Calu3 (cell line): ENCODE measurements at regions not wholly inside any gene's neighbourhood (a gene's known extent, or its start where the extent isn't known, plus 50 kb on each side); places are given as distances from the start of the nearest gene placed in this dataset.

Experiments used
- BruUV-seq: library from RNA; stranded (reverse); fragments of 400-500 nt; replicated peaks from 2 replicates; lab custom pipeline; 2021; lab: Mats Ljungman, UMichigan
- CTCF ChIA-PET: fragments of 300-600 bp; sonication (Branson Sonifier 250); formaldehyde crosslinking; loops from one replicate; lab custom pipeline; 2022; ENCODE audit warnings: antibody characterized with exemption; lab: Charles Lee
- DNase-seq: peaks from one replicate; pipeline ENCODE4 v3.0.0; 2022
- H3K27ac Mint-ChIP-seq: one replicate; pipeline ENCODE4 v1.8.0; 2022; ENCODE audit warnings: mixed read lengths; ENCODE audit not compliant: unreplicated experiment
- H3K27me3 Mint-ChIP-seq: one replicate; pipeline ENCODE4 v1.8.0; 2022; ENCODE audit warnings: mixed read lengths; ENCODE audit not compliant: unreplicated experiment
- H3K36me3 Mint-ChIP-seq: one replicate; pipeline ENCODE4 v1.8.0; 2022; ENCODE audit warnings: mild to moderate bottlenecking, moderate library complexity, mixed read lengths; ENCODE audit not compliant: insufficient read depth, unreplicated experiment
- H3K4me1 Mint-ChIP-seq: one replicate; pipeline ENCODE4 v1.8.0; 2022; ENCODE audit warnings: mild to moderate bottlenecking, low read depth, mixed read lengths; ENCODE audit not compliant: unreplicated experiment
- H3K4me3 Mint-ChIP-seq: one replicate; pipeline ENCODE4 v1.8.0; 2022; ENCODE audit warnings: mild to moderate bottlenecking, low read depth, moderate library complexity, mixed read lengths; ENCODE audit not compliant: unreplicated experiment
- H3K9me3 Mint-ChIP-seq: one replicate; pipeline ENCODE4 v1.8.0; 2022; ENCODE audit warnings: low read depth, mixed read lengths; ENCODE audit not compliant: unreplicated experiment
- CTCF ChIP-seq: fragments of 200-600 bp; IDR thresholded peaks from one replicate; pipeline ENCODE4 v1.8.0; 2022; ENCODE audit warnings: antibody characterized with exemption; ENCODE audit not compliant: unreplicated experiment
- intact Hi-C: fragments of 100-400 bp; cut with micrococcal nuclease; formaldehyde crosslinking; loops from one replicate; pipeline ENCODE4 v1.10.0; 2022; ENCODE audit not compliant: unreplicated experiment

- CTCF ChIA-PET = interaction anchor here (0.6 to 1.0 kb wide), 3 partner anchors 11 to 1935 kb away, joined by 3 read pairs; no protein-coding TSS in a partner anchor
- no peak for DNase-seq
- no TSS peak for BruUV-seq
- no peak for TF ChIP-seq CTCF
- Mint-ChIP-seq H3K4me3 (no peak overlapping the region), H3K9me3 (no peaks in the 10 kb centered on the region), H3K27ac (no peak overlapping the region), H3K4me1 (peaks cover 8% of the 10 kb centered on the region), H3K36me3 (no peaks in the 10 kb centered on the region), H3K27me3 (peaks cover 31% of the 10 kb centered on the region)
- intact Hi-C loops = no loop called here
These were observed 53.2 kb upstream of the PKDCC start for GRCh38 chr2:41994661-41995060.

GRCh38 chr2:41997561-41997960 is 50.3 kb upstream of the PKDCC start:
- Mint-ChIP-seq H3K27me3 (peaks cover 28% of the 10 kb centered on the region), H3K36me3 (no peaks in the 10 kb centered on the region), H3K4me3 (no peak overlapping the region), H3K4me1 (no peaks in the 10 kb centered on the region), H3K9me3 (no peaks in the 10 kb centered on the region), H3K27ac (no peak overlapping the region)
- DNase-seq = no peak
- CTCF ChIA-PET = no interaction called here
- TF ChIP-seq CTCF = no peak
- BruUV-seq = no TSS peak
- intact Hi-C loops = no loop called here
